IMR-90 (cell line): ENCODE measurements at regions not wholly inside any gene's neighbourhood (a gene's known extent, or its start where the extent isn't known, plus 50 kb on each side); places are given as distances from the start of the nearest gene placed in this dataset.

Experiments
- ATAC-seq: fragments of 200-7000 bp; cut with Tn5 transposase; 2 replicates; pipeline ENCODE4 v1.9.1; 2020; ENCODE audit warnings: low read depth, mild to moderate bottlenecking, moderate library complexity
- BruUV-seq: library from RNA; stranded (reverse); fragments of 400-500 nt; replicated peaks from 2 replicates; lab custom pipeline; 2021; lab: Mats Ljungman, UMichigan
- CTCF ChIA-PET: fragments of 300-600 bp; formaldehyde crosslinking; extraction: SDS; loops from one replicate; lab custom pipeline; 2021; ENCODE audit warnings: antibody characterized with exemption; lab: Yijun Ruan, JAX
- POLR2A ChIA-PET: fragments of 300-600 bp; sonication (Branson Sonifier 250); formaldehyde crosslinking; loops from one replicate; lab custom pipeline; 2022; ENCODE audit warnings: antibody characterized with exemption; ENCODE audit not compliant: unreplicated experiment; lab: Charles Lee
- DNase-seq: peaks from one replicate; pipeline ENCODE4 v3.0.0; 2013
- H2AFZ ChIP-seq: replicated peaks from 2 replicates; pipeline ENCODE3; 2013; ENCODE audit warnings: low read length, mild to moderate bottlenecking; ENCODE audit not compliant: poor library complexity
- H2AK5ac ChIP-seq: 2 replicates; pipeline ENCODE4 v1.6.1; 2013; ENCODE audit warnings: low read depth, low read length, inconsistent platforms
- H2AK9ac ChIP-seq: replicated peaks from 2 replicates; pipeline ENCODE3; 2013; ENCODE audit warnings: mild to moderate bottlenecking, low read depth, low read length, moderate library complexity; ENCODE audit not compliant: poor library complexity
- H2BK120ac ChIP-seq: 2 replicates; pipeline ENCODE4 v1.6.1; 2013; ENCODE audit warnings: low read depth, low read length, inconsistent platforms
- H2BK15ac ChIP-seq: 3 replicates; pipeline ENCODE4 v1.6.1; 2013; ENCODE audit warnings: low read depth, low read length, inconsistent platforms
- H2BK20ac ChIP-seq: 2 replicates; pipeline ENCODE4 v1.6.1; 2013; ENCODE audit warnings: low read depth, mild to moderate bottlenecking, inconsistent platforms, low read length, moderate library complexity
- H2BK5ac ChIP-seq: 2 replicates; pipeline ENCODE4 v1.6.1; 2013; ENCODE audit warnings: mild to moderate bottlenecking, low read depth, low read length, inconsistent platforms; ENCODE audit not compliant: poor library complexity, severe bottlenecking
- H3K14ac ChIP-seq: replicated peaks from 2 replicates; pipeline ENCODE4 v1.6.1; 2013; ENCODE audit warnings: low read depth, low read length, inconsistent platforms
- H3K18ac ChIP-seq: 2 replicates; pipeline ENCODE4 v1.6.1; 2013; ENCODE audit warnings: low read depth, low read length, control low read depth
- H3K23ac ChIP-seq: 2 replicates; pipeline ENCODE4 v1.6.1; 2013; ENCODE audit warnings: low read depth, low read length, inconsistent platforms
- H3K27ac ChIP-seq: 2 replicates; pipeline ENCODE4 v1.5.1; 2013; ENCODE audit warnings: mild to moderate bottlenecking, control low read depth, low read length; ENCODE audit not compliant: insufficient read depth
- H3K27me3 ChIP-seq: 2 replicates; pipeline ENCODE4 v1.6.1; 2013; ENCODE audit warnings: low read length; ENCODE audit not compliant: control insufficient read depth, insufficient read depth
- H3K36me3 ChIP-seq: 2 replicates; pipeline ENCODE4 v1.6.1; 2013; ENCODE audit warnings: low read length, mixed read lengths; ENCODE audit not compliant: control insufficient read depth, insufficient read depth
- H3K4ac ChIP-seq: 2 replicates; pipeline ENCODE4 v1.6.1; 2013; ENCODE audit warnings: low read depth, low read length, inconsistent platforms
- H3K4me1 ChIP-seq: 2 replicates; pipeline ENCODE4 v1.6.1; 2013; ENCODE audit warnings: low read length, mixed read lengths; ENCODE audit not compliant: control insufficient read depth, insufficient read depth
- H3K4me2 ChIP-seq: 2 replicates; pipeline ENCODE4 v1.6.1; 2013; ENCODE audit warnings: low read depth, mild to moderate bottlenecking, control low read depth, low read length, moderate library complexity
- H3K4me3 ChIP-seq: 2 replicates; pipeline ENCODE4 v1.5.1; 2013; ENCODE audit warnings: low read depth, mild to moderate bottlenecking, control low read depth, low read length, moderate library complexity; ENCODE audit not compliant: insufficient read depth
- H3K56ac ChIP-seq: 2 replicates; pipeline ENCODE4 v1.6.1; 2013; ENCODE audit warnings: low read length, inconsistent platforms; ENCODE audit not compliant: insufficient read depth; ENCODE audit errors: extremely low read depth
- H3K79me1 ChIP-seq, 2 experiments: 2 replicates each; pipeline ENCODE4 v1.6.1; 2013; ENCODE audit warnings: low read length in 2 of 2, inconsistent platforms in 1 of 2, low read depth in 1 of 2
- H3K9ac ChIP-seq: 2 replicates; pipeline ENCODE4 v1.6.1; 2013; ENCODE audit warnings: low read depth, low read length, control low read depth
- H3K9me1 ChIP-seq: 2 replicates; pipeline ENCODE4 v1.6.1; 2013; ENCODE audit warnings: low read length, inconsistent platforms; ENCODE audit not compliant: insufficient read depth
- H3K9me3 ChIP-seq: 2 replicates; pipeline ENCODE4 v1.6.1; 2013; ENCODE audit warnings: low read length; ENCODE audit not compliant: control insufficient read depth, insufficient read depth
- H4K20me1 ChIP-seq: 2 replicates; pipeline ENCODE4 v1.6.1; 2013; ENCODE audit warnings: low read length, inconsistent platforms; ENCODE audit not compliant: insufficient read depth
- H4K5ac ChIP-seq: 2 replicates; pipeline ENCODE4 v1.6.1; 2013; ENCODE audit warnings: mild to moderate bottlenecking, low read depth, low read length, control low read depth
- H4K8ac ChIP-seq, 2 experiments: 2 replicates each; pipeline ENCODE4 v1.6.1; 2013; ENCODE audit warnings: low read depth in 2 of 2, low read length in 2 of 2, control low read depth in 1 of 2, inconsistent platforms in 1 of 2
- H4K91ac ChIP-seq: 2 replicates; pipeline ENCODE4 v1.6.1; 2013; ENCODE audit warnings: low read depth, low read length, inconsistent platforms; ENCODE audit not compliant: insufficient read depth
- BHLHE40 ChIP-seq: fragments of 150-350 bp; IDR thresholded peaks from 2 replicates; pipeline ENCODE4 v1.6.1; 2016; ENCODE audit warnings: mild to moderate bottlenecking, low read depth, low read length
- CEBPB ChIP-seq: IDR thresholded peaks from 2 replicates; pipeline ENCODE4 v1.6.1; 2012; ENCODE audit warnings: low read depth, low read length, improper control_type of control experiment
- CHD1 ChIP-seq: IDR thresholded peaks from 2 replicates; pipeline ENCODE4 v1.6.1; 2012; ENCODE audit warnings: low read depth, low read length, improper control_type of control experiment
- CTCF ChIP-seq: conservative IDR thresholded peaks from 2 replicates; pipeline ENCODE4 v1.5.1; 2012; ENCODE audit warnings: mild to moderate bottlenecking, low read depth, low read length, improper control_type of control experiment
- ELK1 ChIP-seq: fragments of 150-350 bp; IDR thresholded peaks from 2 replicates; pipeline ENCODE4 v1.6.1; 2016; ENCODE audit warnings: low read depth, mild to moderate bottlenecking, low read length, moderate library complexity, borderline replicate concordance
- FOS ChIP-seq: fragments of 150-350 bp; IDR thresholded peaks from 2 replicates; pipeline ENCODE4 v1.6.1; 2016; ENCODE audit warnings: low read depth, low read length
- MAFK ChIP-seq: IDR thresholded peaks from 2 replicates; pipeline ENCODE4 v1.6.1; 2012; ENCODE audit warnings: low read depth, low read length, improper control_type of control experiment
- MAZ ChIP-seq: IDR thresholded peaks from 2 replicates; pipeline ENCODE4 v1.6.1; 2012; ENCODE audit warnings: low read depth, mild to moderate bottlenecking, low read length, improper control_type of control experiment, moderate library complexity, borderline replicate concordance
- MXI1 ChIP-seq: IDR thresholded peaks from 2 replicates; pipeline ENCODE4 v1.6.1; 2012; ENCODE audit warnings: low read depth, mild to moderate bottlenecking, low read length, moderate library complexity, borderline replicate concordance
- NFE2L2 ChIP-seq: fragments of 150-350 bp; IDR thresholded peaks from 2 replicates; pipeline ENCODE4 v1.6.1; 2016; ENCODE audit warnings: low read depth, mild to moderate bottlenecking, low read length
- POLR2A ChIP-seq: IDR thresholded peaks from 2 replicates; pipeline ENCODE4 v1.6.1; 2012; ENCODE audit warnings: mild to moderate bottlenecking, low read depth, low read length
- RAD21 ChIP-seq: IDR thresholded peaks from 2 replicates; pipeline ENCODE4 v1.6.1; 2012; ENCODE audit warnings: low read length, improper control_type of control experiment
- RCOR1 ChIP-seq: IDR thresholded peaks from 2 replicates; pipeline ENCODE4 v1.6.1; 2012; ENCODE audit warnings: mild to moderate bottlenecking, low read length, improper control_type of control experiment; ENCODE audit not compliant: insufficient replicate concordance
- RFX5 ChIP-seq: IDR thresholded peaks from 2 replicates; pipeline ENCODE4 v1.8.0; 2012; ENCODE audit warnings: low read depth, mild to moderate bottlenecking, low read length, moderate library complexity
- SMC3 ChIP-seq: fragments of 150-350 bp; IDR thresholded peaks from 2 replicates; pipeline ENCODE4 v1.6.1; 2016; ENCODE audit warnings: low read depth, mild to moderate bottlenecking, antibody characterized with exemption, low read length, moderate library complexity
- USF2 ChIP-seq: fragments of 150-350 bp; IDR thresholded peaks from 2 replicates; pipeline ENCODE4 v1.6.1; 2017; ENCODE audit warnings: mild to moderate bottlenecking, antibody characterized with exemption, low read length, low read depth
- WGBS, 2 experiments: methylation state at CpG; one replicate each; pipeline versions ENCODE4 v1.1.5 to v1.1.7; 2013; ENCODE audit warnings: missing lambda C conversion rate in 2 of 2; ENCODE audit not compliant: insufficient read length in 1 of 2; ENCODE audit errors: extremely low coverage in 2 of 2; 5-methylcytosine and 5-hydroxymethylcytosine counted together
- dilution Hi-C: fragments of 300-500 bp; cut with HindIII; formaldehyde crosslinking; loops from one replicate; pipeline ENCODE4 v1.14.3; 2018; ENCODE audit warnings: low sequenced_read_pairs; ENCODE audit not compliant: unreplicated experiment
- in situ Hi-C: fragments of 300-500 bp; cut with MboI; formaldehyde crosslinking; loops from 3 replicates; pipeline ENCODE4 v1.14.3; 2019; ENCODE audit warnings: low sequenced_read_pairs, inconsistent platforms, mixed read lengths
- intact Hi-C: fragments of 100-400 bp; cut with micrococcal nuclease; formaldehyde crosslinking; loops from 2 replicates; pipeline ENCODE4 v1.10.0; 2022

- in situ Hi-C loops (no loop called here), intact Hi-C loops (no loop called here), dilution Hi-C loops (no loop called here)
- H4K91ac ChIP-seq, result no peak overlapping the region
- no peaks in the 10 kb centered on the region for H3K27me3 ChIP-seq
- TF ChIP-seq CEBPB, result no peak
- TF ChIP-seq RCOR1, result no peak
- TF ChIP-seq CHD1, result no peak
- no peak for TF ChIP-seq SMC3
- TF ChIP-seq FOS, result no peak
- TF ChIP-seq RFX5, result no peak
- no peak for TF ChIP-seq POLR2A
- no peak for TF ChIP-seq RAD21
- no peak for TF ChIP-seq ELK1
- no peak for TF ChIP-seq CTCF
- no peak for TF ChIP-seq MXI1
- TF ChIP-seq BHLHE40, result no peak
- no peak for TF ChIP-seq NFE2L2
- no peak for TF ChIP-seq MAZ
- no peak for TF ChIP-seq USF2
- no peak for TF ChIP-seq MAFK
- H2BK120ac ChIP-seq, result no peak overlapping the region
- no peak overlapping the region for H4K8ac ChIP-seq
- no peak overlapping the region for H4K5ac ChIP-seq
- no peak overlapping the region for H3K56ac ChIP-seq
- no peaks in the 10 kb centered on the region for H3K4me1 ChIP-seq
- H3K14ac ChIP-seq, result no peak overlapping the region
- H3K36me3 ChIP-seq, result no peaks in the 10 kb centered on the region
- no peak overlapping the region for H3K9ac ChIP-seq
- H3K27ac ChIP-seq, result no peak overlapping the region
- POLR2A ChIA-PET, result no interaction called here
- H3K4me2 ChIP-seq, result no peak overlapping the region
- no peak overlapping the region for H3K23ac ChIP-seq
- no peaks in the 10 kb centered on the region for H3K79me1 ChIP-seq
- H3K4ac ChIP-seq, result no peak overlapping the region
- H2BK5ac ChIP-seq, result no peak overlapping the region
- peaks cover 4% of the 10 kb centered on the region; the same call in 1 of the 2 replicates for H3K9me3 ChIP-seq
- no TSS peak for BruUV-seq
- H3K4me3 ChIP-seq, result no peak overlapping the region
- no peak overlapping the region for H2AFZ ChIP-seq
- H2AK5ac ChIP-seq, result no peak overlapping the region
- H3K18ac ChIP-seq, result no peak overlapping the region
- no peaks in the 10 kb centered on the region for H4K20me1 ChIP-seq
- no peaks in the 10 kb centered on the region for H3K9me1 ChIP-seq
- no peak overlapping the region for H2AK9ac ChIP-seq
- ATAC-seq (no peak), DNase-seq (no peak)
- WGBS, 2 experiments, result 100% methylated on average over 2 of the region's 10 CpGs; no CpG with 5 or more reads in 1 of the 2 experiments
- CTCF ChIA-PET, result no interaction called here
- H2BK15ac ChIP-seq, result no peak overlapping the region
- H2BK20ac ChIP-seq, result no peak overlapping the region
Measured at GRCh38 chr2:132274000-132274399, 112.2 kb upstream of the ANKRD30BL start.
